H9 (cell line): ENCODE measurements at regions not wholly inside any gene's neighbourhood (a gene's known extent, or its start where the extent isn't known, plus 50 kb on each side); places are given as distances from the start of the nearest gene placed in this dataset.

Experiments used
- DNase-seq: peaks from one replicate; pipeline ENCODE4 v3.0.0-alpha.2; 2017
- H2AFZ ChIP-seq: one replicate; pipeline ENCODE4 v1.6.1; 2013; ENCODE audit warnings: mild to moderate bottlenecking, low read length, control low read depth, moderate library complexity
- H2AK5ac ChIP-seq: 2 replicates; pipeline ENCODE4 v1.6.1; 2013; ENCODE audit warnings: low read length, control low read depth, mixed read lengths; ENCODE audit not compliant: insufficient read length
- H2BK120ac ChIP-seq: one replicate; pipeline ENCODE4 v1.6.1; 2013; ENCODE audit warnings: low read depth, mild to moderate bottlenecking, low read length, control low read depth, inconsistent platforms; ENCODE audit not compliant: poor library complexity, severe bottlenecking
- H2BK12ac ChIP-seq: 2 replicates; pipeline ENCODE4 v1.6.1; 2013; ENCODE audit warnings: low read length, control low read depth, mixed read lengths, low read depth; ENCODE audit not compliant: insufficient read length
- H2BK15ac ChIP-seq: 2 replicates; pipeline ENCODE4 v1.6.1; 2013; ENCODE audit warnings: low read depth, low read length, control low read depth
- H2BK20ac ChIP-seq: one replicate; pipeline ENCODE4 v1.6.1; 2013; ENCODE audit warnings: low read depth, mild to moderate bottlenecking, low read length, control low read depth, inconsistent platforms; ENCODE audit not compliant: poor library complexity, severe bottlenecking
- H2BK5ac ChIP-seq: 2 replicates; pipeline ENCODE4 v1.6.1; 2013; ENCODE audit warnings: low read length, control low read depth, mixed read lengths; ENCODE audit not compliant: insufficient read length
- H3K14ac ChIP-seq: 2 replicates; pipeline ENCODE4 v1.6.1; 2013; ENCODE audit warnings: low read length, control low read depth; ENCODE audit not compliant: insufficient read depth
- H3K18ac ChIP-seq: 2 replicates; pipeline ENCODE4 v1.6.1; 2013; ENCODE audit warnings: low read depth, mild to moderate bottlenecking, mixed read lengths, low read length, control low read depth; ENCODE audit not compliant: insufficient read length
- H3K23ac ChIP-seq: 2 replicates; pipeline ENCODE4 v1.6.1; 2013; ENCODE audit warnings: low read length, control low read depth, mixed read lengths, low read depth; ENCODE audit not compliant: insufficient read length
- H3K23me2 ChIP-seq: 2 replicates; pipeline ENCODE4 v1.6.1; 2013; ENCODE audit warnings: low read depth, mild to moderate bottlenecking, mixed read lengths, low read length, control low read depth; ENCODE audit not compliant: insufficient read length, poor library complexity, severe bottlenecking
- H3K27ac ChIP-seq: 2 replicates; pipeline ENCODE4 v1.5.1; 2013; ENCODE audit warnings: low read length, control low read depth, mixed read lengths, low read depth; ENCODE audit not compliant: insufficient read length
- H3K27me3 ChIP-seq: 2 replicates; pipeline ENCODE4 v1.6.1; 2013; ENCODE audit warnings: low read length, control low read depth, inconsistent platforms; ENCODE audit not compliant: insufficient read depth
- H3K4ac ChIP-seq: 2 replicates; pipeline ENCODE4 v1.6.1; 2013; ENCODE audit warnings: low read depth, mild to moderate bottlenecking, control low read depth, inconsistent platforms, low read length, moderate library complexity
- H3K4me1 ChIP-seq: 2 replicates; pipeline ENCODE4 v1.6.1; 2013; ENCODE audit warnings: low read length, control low read depth, inconsistent platforms; ENCODE audit not compliant: insufficient read depth
- H3K4me2 ChIP-seq: 2 replicates; pipeline ENCODE4 v1.6.1; 2013; ENCODE audit warnings: low read length, control low read depth, mixed read lengths; ENCODE audit not compliant: insufficient read length, insufficient read depth
- H3K56ac ChIP-seq: 2 replicates; pipeline ENCODE4 v1.6.1; 2013; ENCODE audit warnings: low read depth, mild to moderate bottlenecking, mixed read lengths, low read length, control low read depth; ENCODE audit not compliant: insufficient read length
- H3K79me1 ChIP-seq: 2 replicates; pipeline ENCODE4 v1.6.1; 2013; ENCODE audit warnings: low read depth, mild to moderate bottlenecking, moderate library complexity, low read length, control low read depth, inconsistent platforms; ENCODE audit not compliant: insufficient read depth, poor library complexity, severe bottlenecking
- H3K79me2 ChIP-seq: 2 replicates; pipeline ENCODE4 v1.6.1; 2013; ENCODE audit warnings: low read length, control low read depth, inconsistent platforms; ENCODE audit not compliant: insufficient read depth
- H3K9ac ChIP-seq: 2 replicates; pipeline ENCODE4 v1.6.1; 2013; ENCODE audit warnings: low read length, control low read depth, mixed read lengths; ENCODE audit not compliant: insufficient read length; ENCODE audit errors: extremely low read depth
- H3K9me3 ChIP-seq: one replicate; pipeline ENCODE4 v1.6.1; 2013; ENCODE audit warnings: low read depth, low read length, inconsistent platforms; ENCODE audit not compliant: control insufficient read depth
- H3T11ph ChIP-seq: one replicate; pipeline ENCODE4 v1.6.1; 2013; ENCODE audit warnings: mild to moderate bottlenecking, low read length, control low read depth, inconsistent platforms
- H4K20me1 ChIP-seq: one replicate; pipeline ENCODE4 v1.6.1; 2013; ENCODE audit not compliant: control insufficient read depth, insufficient read length, insufficient read depth
- H4K5ac ChIP-seq: 2 replicates; pipeline ENCODE4 v1.6.1; 2013; ENCODE audit warnings: low read depth, mild to moderate bottlenecking, mixed read lengths, low read length, control low read depth; ENCODE audit not compliant: insufficient read length
- H4K8ac ChIP-seq: replicated peaks from 2 replicates; pipeline ENCODE4 v1.6.1; 2013; ENCODE audit warnings: low read length, control low read depth, mixed read lengths, low read depth; ENCODE audit not compliant: insufficient read length
- H4K91ac ChIP-seq: 2 replicates; pipeline ENCODE4 v1.6.1; 2013; ENCODE audit warnings: low read depth, mild to moderate bottlenecking, moderate library complexity, mixed read lengths, low read length, control low read depth; ENCODE audit not compliant: insufficient read length
- H3K27ac Mint-ChIP-seq, 3 experiments: 2 replicates in 2 of 3; 3 replicates in 1 of 3; pipeline ENCODE4 v1.8.0; 2020 to 2021; ENCODE audit warnings: mixed read lengths in 3 of 3, mild to moderate bottlenecking in 1 of 3, moderate library complexity in 1 of 3
- H3K27me3 Mint-ChIP-seq: 2 replicates; pipeline ENCODE4 v1.8.0; 2021; ENCODE audit warnings: low read depth, mild to moderate bottlenecking, moderate library complexity, mixed read lengths
- H3K36me3 Mint-ChIP-seq, 3 experiments: 2 replicates in 2 of 3; 3 replicates in 1 of 3; pipeline ENCODE4 v1.8.0; 2020 to 2021; ENCODE audit warnings: low read depth in 3 of 3, mixed read lengths in 3 of 3; ENCODE audit not compliant: insufficient read depth in 1 of 3
- H3K4me1 Mint-ChIP-seq, 2 experiments: 2 replicates each; pipeline ENCODE4 v1.8.0; 2020; ENCODE audit warnings: mixed read lengths in 2 of 2
- H3K4me3 Mint-ChIP-seq, 2 experiments: 2 replicates in 1 of 2; 3 replicates in 1 of 2; pipeline ENCODE4 v1.8.0; 2020 to 2021; ENCODE audit warnings: mild to moderate bottlenecking in 2 of 2, mixed read lengths in 2 of 2, moderate library complexity in 1 of 2
- H3K9me3 Mint-ChIP-seq, 2 experiments: 2 replicates in 1 of 2; 3 replicates in 1 of 2; pipeline ENCODE4 v1.8.0; 2020; ENCODE audit warnings: mild to moderate bottlenecking in 2 of 2, mixed read lengths in 2 of 2, moderate library complexity in 1 of 2
- WGBS: extraction: QIAGEN DNeasy Blood & Tissue Kit; methylation state at CpG from one replicate; pipeline ENCODE4 v1.1.7; 2013; ENCODE audit warnings: missing lambda C conversion rate, low lambda C conversion rate, mixed read lengths; ENCODE audit not compliant: insufficient read length; ENCODE audit errors: extremely low coverage; 5-methylcytosine and 5-hydroxymethylcytosine counted together
- TF ChIP-seq, protein P1 (sequence below): fragments of 200-600 bp; sonication (generic); conservative IDR thresholded peaks from 3 replicates; pipeline ENCODE4 v1.8.0; 2021; ENCODE audit warnings: antibody characterized with exemption, mild to moderate bottlenecking

GRCh38 chr4:136769717-136770116, 762.6 kb downstream of the PCDH18 start:
- Mint-ChIP-seq H3K27ac (no peak overlapping the region), H3K4me3 (no peak overlapping the region), H3K9me3 (peaks cover 0 to 2% of the 10 kb centered on the region in 2 experiments; a peak in 3 of 5 replicates), H3K4me1 (no peaks in the 10 kb centered on the region), H3K27me3 (no peaks in the 10 kb centered on the region), H3K36me3 (peaks cover 0 to 7% (median 0%) of the 10 kb centered on the region in 3 experiments; a peak in 3 of 7 replicates)
- no peaks in the 10 kb centered on the region for H3K79me1 ChIP-seq
- no peak overlapping the region for H2BK15ac ChIP-seq
- no peak overlapping the region for H3K56ac ChIP-seq
- H3K4me1 ChIP-seq = no peaks in the 10 kb centered on the region
- H3K27me3 ChIP-seq = no peaks in the 10 kb centered on the region
- H4K20me1 ChIP-seq = no peaks in the 10 kb centered on the region
- H3T11ph ChIP-seq = no peak overlapping the region
- no peak overlapping the region for H3K4me2 ChIP-seq
- no peak overlapping the region for H2BK120ac ChIP-seq
- no peak overlapping the region for H3K9ac ChIP-seq
- H3K14ac ChIP-seq = no peak overlapping the region
- no peak overlapping the region for H3K4ac ChIP-seq
- no peak overlapping the region for H2AFZ ChIP-seq
- no peak overlapping the region for H4K5ac ChIP-seq
- no peak overlapping the region for H3K23ac ChIP-seq
- H3K23me2 ChIP-seq = no peaks in the 10 kb centered on the region
- WGBS = no CpG with 5 or more reads among the region's 6 CpGs
- no peak overlapping the region for H2BK20ac ChIP-seq
- DNase-seq = no peak
- no peak overlapping the region for H2AK5ac ChIP-seq
- no peak overlapping the region for H3K18ac ChIP-seq
- H2BK12ac ChIP-seq = no peak overlapping the region
- no peak overlapping the region for H3K27ac ChIP-seq
- H4K8ac ChIP-seq = no peak overlapping the region
- H4K91ac ChIP-seq = no peak overlapping the region
- no peaks in the 10 kb centered on the region for H3K9me3 ChIP-seq
- H3K79me2 ChIP-seq = no peaks in the 10 kb centered on the region
- TF ChIP-seq, protein P1, sequence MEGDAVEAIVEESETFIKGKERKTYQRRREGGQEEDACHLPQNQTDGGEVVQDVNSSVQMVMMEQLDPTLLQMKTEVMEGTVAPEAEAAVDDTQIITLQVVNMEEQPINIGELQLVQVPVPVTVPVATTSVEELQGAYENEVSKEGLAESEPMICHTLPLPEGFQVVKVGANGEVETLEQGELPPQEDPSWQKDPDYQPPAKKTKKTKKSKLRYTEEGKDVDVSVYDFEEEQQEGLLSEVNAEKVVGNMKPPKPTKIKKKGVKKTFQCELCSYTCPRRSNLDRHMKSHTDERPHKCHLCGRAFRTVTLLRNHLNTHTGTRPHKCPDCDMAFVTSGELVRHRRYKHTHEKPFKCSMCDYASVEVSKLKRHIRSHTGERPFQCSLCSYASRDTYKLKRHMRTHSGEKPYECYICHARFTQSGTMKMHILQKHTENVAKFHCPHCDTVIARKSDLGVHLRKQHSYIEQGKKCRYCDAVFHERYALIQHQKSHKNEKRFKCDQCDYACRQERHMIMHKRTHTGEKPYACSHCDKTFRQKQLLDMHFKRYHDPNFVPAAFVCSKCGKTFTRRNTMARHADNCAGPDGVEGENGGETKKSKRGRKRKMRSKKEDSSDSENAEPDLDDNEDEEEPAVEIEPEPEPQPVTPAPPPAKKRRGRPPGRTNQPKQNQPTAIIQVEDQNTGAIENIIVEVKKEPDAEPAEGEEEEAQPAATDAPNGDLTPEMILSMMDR = no peak; the same call in 2 of the 3 replicates
- no peak overlapping the region for H2BK5ac ChIP-seq
